ENCODE measurements at regions not wholly inside any gene's neighbourhood (a gene's known extent, or its start where the extent isn't known, plus 50 kb on each side); places are given as distances from the start of the nearest gene placed in this dataset.

DNA sequence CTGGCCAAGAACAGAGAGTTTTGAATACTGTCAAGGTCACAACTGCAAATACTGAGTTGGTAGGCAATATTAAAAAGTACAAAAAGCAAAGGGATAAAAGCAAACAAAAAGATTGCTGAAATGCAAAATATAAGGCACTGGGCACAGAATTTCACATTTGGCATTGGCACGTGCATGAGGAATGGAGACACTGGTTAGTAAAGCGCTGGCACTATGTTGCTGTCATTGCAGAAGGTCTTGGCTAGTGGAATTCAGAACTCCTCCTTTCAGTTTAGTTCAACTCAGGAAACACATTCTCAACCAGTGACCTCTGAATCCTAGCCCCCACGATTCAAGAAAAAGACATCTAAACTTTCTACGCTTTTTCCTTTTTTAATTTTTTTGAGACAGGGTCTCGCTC, 111.8 kb upstream of the PSMD7 start:
- TF ChIP-seq, protein P1, sequence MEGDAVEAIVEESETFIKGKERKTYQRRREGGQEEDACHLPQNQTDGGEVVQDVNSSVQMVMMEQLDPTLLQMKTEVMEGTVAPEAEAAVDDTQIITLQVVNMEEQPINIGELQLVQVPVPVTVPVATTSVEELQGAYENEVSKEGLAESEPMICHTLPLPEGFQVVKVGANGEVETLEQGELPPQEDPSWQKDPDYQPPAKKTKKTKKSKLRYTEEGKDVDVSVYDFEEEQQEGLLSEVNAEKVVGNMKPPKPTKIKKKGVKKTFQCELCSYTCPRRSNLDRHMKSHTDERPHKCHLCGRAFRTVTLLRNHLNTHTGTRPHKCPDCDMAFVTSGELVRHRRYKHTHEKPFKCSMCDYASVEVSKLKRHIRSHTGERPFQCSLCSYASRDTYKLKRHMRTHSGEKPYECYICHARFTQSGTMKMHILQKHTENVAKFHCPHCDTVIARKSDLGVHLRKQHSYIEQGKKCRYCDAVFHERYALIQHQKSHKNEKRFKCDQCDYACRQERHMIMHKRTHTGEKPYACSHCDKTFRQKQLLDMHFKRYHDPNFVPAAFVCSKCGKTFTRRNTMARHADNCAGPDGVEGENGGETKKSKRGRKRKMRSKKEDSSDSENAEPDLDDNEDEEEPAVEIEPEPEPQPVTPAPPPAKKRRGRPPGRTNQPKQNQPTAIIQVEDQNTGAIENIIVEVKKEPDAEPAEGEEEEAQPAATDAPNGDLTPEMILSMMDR (IDR thresholded peaks at IDR 0.05) = no peak
- TF ChIP-seq POLR2A (IDR thresholded peaks at IDR 0.05; ENCODE audit: low read depth) (no peak), EP300 (IDR thresholded peaks at IDR 0.05) (no peak)
